ENCODE measurements at regions not wholly inside any gene's neighbourhood (a gene's known extent, or its start where the extent isn't known, plus 50 kb on each side); places are given as distances from the start of the nearest gene placed in this dataset.

DNA sequence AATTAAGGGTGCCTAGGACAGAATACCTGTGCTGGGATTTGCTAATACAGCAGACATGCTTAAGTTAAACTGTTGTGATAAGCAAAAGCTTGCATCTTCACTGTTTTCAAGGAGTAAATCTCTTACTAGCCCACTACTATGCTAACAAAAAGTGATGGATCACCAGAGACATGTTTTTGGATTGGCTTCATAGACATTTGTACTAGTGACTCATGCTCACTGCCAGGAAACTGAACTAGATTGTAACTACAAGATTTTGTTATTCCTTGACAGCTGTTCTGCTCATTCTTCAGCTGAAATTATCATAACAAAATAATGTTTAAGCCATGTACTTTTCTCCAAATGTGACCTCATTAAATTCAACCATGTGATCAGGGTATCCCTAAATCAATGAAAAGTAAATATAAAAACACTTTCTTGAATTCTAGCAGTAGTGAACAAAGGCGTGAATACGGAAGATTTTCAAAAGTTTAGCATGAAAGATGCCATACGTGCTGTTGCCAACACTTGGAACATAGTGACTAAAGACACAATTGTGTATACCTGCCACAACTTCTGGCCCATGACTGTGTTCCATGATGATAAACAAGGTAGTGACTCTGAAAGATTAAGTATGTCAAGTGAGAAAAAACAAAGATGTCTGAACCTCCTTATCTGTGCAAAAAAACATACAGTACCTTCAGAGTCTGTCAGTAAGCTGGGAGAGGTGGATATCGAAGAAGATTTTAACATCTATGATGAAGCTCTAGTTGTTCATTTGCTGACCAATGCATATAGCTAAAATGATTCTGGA, 154.0 kb downstream of the BTC start (continued):
- TF ChIP-seq, protein P1, sequence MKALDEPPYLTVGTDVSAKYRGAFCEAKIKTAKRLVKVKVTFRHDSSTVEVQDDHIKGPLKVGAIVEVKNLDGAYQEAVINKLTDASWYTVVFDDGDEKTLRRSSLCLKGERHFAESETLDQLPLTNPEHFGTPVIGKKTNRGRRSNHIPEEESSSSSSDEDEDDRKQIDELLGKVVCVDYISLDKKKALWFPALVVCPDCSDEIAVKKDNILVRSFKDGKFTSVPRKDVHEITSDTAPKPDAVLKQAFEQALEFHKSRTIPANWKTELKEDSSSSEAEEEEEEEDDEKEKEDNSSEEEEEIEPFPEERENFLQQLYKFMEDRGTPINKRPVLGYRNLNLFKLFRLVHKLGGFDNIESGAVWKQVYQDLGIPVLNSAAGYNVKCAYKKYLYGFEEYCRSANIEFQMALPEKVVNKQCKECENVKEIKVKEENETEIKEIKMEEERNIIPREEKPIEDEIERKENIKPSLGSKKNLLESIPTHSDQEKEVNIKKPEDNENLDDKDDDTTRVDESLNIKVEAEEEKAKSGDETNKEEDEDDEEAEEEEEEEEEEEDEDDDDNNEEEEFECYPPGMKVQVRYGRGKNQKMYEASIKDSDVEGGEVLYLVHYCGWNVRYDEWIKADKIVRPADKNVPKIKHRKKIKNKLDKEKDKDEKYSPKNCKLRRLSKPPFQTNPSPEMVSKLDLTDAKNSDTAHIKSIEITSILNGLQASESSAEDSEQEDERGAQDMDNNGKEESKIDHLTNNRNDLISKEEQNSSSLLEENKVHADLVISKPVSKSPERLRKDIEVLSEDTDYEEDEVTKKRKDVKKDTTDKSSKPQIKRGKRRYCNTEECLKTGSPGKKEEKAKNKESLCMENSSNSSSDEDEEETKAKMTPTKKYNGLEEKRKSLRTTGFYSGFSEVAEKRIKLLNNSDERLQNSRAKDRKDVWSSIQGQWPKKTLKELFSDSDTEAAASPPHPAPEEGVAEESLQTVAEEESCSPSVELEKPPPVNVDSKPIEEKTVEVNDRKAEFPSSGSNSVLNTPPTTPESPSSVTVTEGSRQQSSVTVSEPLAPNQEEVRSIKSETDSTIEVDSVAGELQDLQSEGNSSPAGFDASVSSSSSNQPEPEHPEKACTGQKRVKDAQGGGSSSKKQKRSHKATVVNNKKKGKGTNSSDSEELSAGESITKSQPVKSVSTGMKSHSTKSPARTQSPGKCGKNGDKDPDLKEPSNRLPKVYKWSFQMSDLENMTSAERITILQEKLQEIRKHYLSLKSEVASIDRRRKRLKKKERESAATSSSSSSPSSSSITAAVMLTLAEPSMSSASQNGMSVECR (CRISPR knock-in tag; IDR thresholded peaks at IDR 0.05; ENCODE audit: borderline replicate concordance), result no peak
- TF ChIP-seq, protein P2, sequence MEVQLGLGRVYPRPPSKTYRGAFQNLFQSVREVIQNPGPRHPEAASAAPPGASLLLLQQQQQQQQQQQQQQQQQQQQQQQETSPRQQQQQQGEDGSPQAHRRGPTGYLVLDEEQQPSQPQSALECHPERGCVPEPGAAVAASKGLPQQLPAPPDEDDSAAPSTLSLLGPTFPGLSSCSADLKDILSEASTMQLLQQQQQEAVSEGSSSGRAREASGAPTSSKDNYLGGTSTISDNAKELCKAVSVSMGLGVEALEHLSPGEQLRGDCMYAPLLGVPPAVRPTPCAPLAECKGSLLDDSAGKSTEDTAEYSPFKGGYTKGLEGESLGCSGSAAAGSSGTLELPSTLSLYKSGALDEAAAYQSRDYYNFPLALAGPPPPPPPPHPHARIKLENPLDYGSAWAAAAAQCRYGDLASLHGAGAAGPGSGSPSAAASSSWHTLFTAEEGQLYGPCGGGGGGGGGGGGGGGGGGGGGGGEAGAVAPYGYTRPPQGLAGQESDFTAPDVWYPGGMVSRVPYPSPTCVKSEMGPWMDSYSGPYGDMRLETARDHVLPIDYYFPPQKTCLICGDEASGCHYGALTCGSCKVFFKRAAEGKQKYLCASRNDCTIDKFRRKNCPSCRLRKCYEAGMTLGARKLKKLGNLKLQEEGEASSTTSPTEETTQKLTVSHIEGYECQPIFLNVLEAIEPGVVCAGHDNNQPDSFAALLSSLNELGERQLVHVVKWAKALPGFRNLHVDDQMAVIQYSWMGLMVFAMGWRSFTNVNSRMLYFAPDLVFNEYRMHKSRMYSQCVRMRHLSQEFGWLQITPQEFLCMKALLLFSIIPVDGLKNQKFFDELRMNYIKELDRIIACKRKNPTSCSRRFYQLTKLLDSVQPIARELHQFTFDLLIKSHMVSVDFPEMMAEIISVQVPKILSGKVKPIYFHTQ (CRISPR knock-in tag; IDR thresholded peaks at IDR 0.05), result no peak
- TF ChIP-seq, protein P3, sequence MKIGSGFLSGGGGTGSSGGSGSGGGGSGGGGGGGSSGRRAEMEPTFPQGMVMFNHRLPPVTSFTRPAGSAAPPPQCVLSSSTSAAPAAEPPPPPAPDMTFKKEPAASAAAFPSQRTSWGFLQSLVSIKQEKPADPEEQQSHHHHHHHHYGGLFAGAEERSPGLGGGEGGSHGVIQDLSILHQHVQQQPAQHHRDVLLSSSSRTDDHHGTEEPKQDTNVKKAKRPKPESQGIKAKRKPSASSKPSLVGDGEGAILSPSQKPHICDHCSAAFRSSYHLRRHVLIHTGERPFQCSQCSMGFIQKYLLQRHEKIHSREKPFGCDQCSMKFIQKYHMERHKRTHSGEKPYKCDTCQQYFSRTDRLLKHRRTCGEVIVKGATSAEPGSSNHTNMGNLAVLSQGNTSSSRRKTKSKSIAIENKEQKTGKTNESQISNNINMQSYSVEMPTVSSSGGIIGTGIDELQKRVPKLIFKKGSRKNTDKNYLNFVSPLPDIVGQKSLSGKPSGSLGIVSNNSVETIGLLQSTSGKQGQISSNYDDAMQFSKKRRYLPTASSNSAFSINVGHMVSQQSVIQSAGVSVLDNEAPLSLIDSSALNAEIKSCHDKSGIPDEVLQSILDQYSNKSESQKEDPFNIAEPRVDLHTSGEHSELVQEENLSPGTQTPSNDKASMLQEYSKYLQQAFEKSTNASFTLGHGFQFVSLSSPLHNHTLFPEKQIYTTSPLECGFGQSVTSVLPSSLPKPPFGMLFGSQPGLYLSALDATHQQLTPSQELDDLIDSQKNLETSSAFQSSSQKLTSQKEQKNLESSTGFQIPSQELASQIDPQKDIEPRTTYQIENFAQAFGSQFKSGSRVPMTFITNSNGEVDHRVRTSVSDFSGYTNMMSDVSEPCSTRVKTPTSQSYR (CRISPR knock-in tag; IDR thresholded peaks at IDR 0.05), result no peak
- TF ChIP-seq, protein P4, sequence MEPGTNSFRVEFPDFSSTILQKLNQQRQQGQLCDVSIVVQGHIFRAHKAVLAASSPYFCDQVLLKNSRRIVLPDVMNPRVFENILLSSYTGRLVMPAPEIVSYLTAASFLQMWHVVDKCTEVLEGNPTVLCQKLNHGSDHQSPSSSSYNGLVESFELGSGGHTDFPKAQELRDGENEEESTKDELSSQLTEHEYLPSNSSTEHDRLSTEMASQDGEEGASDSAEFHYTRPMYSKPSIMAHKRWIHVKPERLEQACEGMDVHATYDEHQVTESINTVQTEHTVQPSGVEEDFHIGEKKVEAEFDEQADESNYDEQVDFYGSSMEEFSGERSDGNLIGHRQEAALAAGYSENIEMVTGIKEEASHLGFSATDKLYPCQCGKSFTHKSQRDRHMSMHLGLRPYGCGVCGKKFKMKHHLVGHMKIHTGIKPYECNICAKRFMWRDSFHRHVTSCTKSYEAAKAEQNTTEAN (CRISPR knock-in tag; IDR thresholded peaks at IDR 0.05), result no peak

DNA sequence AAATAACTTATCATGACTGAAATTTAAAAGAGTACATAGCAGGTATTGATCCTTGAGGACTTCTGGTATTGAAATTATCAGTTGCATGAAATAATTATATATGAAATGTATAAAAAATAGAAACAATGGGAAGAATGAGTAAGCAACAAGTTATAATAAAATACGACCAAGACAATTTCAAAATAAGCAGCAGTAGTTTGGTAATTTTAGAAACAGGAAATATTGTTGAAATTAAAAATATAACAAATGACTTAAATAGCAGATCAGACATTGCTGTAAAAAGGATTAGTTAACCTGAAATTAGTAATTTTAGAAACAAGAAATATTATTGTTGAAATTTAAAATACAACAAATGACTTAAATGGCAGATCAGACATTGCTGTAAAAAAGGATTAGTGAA, 152.3 kb downstream of the BTC start:
- POLR2A ChIA-PET, result no interaction called here

More for the DNA sequence above, 152.3 kb downstream of the BTC start:
- Mint-ChIP-seq H3K4me1 (0 out of 2 replicates have a peak, but pooled peaks cover 2% of the 10 kb centered on the region), H3K27ac (no peak overlapping the region), H3K36me3 (no peaks in the 10 kb centered on the region), H3K9me3 (peaks cover 15% of the 10 kb centered on the region), H3K4me3 (no peak overlapping the region), H3K27me3 (ENCODE audit: low read depth) (no peaks in the 10 kb centered on the region)
- DNase-seq (ENCODE audit: low spot score) (no peak), ATAC-seq (no peak)
- TF ChIP-seq, protein P5, sequence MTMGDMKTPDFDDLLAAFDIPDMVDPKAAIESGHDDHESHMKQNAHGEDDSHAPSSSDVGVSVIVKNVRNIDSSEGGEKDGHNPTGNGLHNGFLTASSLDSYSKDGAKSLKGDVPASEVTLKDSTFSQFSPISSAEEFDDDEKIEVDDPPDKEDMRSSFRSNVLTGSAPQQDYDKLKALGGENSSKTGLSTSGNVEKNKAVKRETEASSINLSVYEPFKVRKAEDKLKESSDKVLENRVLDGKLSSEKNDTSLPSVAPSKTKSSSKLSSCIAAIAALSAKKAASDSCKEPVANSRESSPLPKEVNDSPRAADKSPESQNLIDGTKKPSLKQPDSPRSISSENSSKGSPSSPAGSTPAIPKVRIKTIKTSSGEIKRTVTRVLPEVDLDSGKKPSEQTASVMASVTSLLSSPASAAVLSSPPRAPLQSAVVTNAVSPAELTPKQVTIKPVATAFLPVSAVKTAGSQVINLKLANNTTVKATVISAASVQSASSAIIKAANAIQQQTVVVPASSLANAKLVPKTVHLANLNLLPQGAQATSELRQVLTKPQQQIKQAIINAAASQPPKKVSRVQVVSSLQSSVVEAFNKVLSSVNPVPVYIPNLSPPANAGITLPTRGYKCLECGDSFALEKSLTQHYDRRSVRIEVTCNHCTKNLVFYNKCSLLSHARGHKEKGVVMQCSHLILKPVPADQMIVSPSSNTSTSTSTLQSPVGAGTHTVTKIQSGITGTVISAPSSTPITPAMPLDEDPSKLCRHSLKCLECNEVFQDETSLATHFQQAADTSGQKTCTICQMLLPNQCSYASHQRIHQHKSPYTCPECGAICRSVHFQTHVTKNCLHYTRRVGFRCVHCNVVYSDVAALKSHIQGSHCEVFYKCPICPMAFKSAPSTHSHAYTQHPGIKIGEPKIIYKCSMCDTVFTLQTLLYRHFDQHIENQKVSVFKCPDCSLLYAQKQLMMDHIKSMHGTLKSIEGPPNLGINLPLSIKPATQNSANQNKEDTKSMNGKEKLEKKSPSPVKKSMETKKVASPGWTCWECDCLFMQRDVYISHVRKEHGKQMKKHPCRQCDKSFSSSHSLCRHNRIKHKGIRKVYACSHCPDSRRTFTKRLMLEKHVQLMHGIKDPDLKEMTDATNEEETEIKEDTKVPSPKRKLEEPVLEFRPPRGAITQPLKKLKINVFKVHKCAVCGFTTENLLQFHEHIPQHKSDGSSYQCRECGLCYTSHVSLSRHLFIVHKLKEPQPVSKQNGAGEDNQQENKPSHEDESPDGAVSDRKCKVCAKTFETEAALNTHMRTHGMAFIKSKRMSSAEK (CRISPR knock-in tag; IDR thresholded peaks at IDR 0.05; ENCODE audit: borderline replicate concordance), result no peak
- TF ChIP-seq, protein P6, sequence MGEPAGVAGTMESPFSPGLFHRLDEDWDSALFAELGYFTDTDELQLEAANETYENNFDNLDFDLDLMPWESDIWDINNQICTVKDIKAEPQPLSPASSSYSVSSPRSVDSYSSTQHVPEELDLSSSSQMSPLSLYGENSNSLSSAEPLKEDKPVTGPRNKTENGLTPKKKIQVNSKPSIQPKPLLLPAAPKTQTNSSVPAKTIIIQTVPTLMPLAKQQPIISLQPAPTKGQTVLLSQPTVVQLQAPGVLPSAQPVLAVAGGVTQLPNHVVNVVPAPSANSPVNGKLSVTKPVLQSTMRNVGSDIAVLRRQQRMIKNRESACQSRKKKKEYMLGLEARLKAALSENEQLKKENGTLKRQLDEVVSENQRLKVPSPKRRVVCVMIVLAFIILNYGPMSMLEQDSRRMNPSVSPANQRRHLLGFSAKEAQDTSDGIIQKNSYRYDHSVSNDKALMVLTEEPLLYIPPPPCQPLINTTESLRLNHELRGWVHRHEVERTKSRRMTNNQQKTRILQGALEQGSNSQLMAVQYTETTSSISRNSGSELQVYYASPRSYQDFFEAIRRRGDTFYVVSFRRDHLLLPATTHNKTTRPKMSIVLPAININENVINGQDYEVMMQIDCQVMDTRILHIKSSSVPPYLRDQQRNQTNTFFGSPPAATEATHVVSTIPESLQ (CRISPR knock-in tag; IDR thresholded peaks at IDR 0.05), result no peak
- no peak for TF ChIP-seq HMGA2 (CRISPR knock-in tag; IDR thresholded peaks at IDR 0.05)
- CTCF ChIA-PET, result no interaction called here
